ENCODE measurements at regions not wholly inside any gene's neighbourhood (a gene's known extent, or its start where the extent isn't known, plus 50 kb on each side); places are given as distances from the start of the nearest gene placed in this dataset.

GRCh38 chr9:80948066-80948465 is 741.3 kb downstream of the TLE1 start (continued):
- TF ChIP-seq ZNF407 (IDR thresholded peaks at IDR 0.05; ENCODE audit: low read depth) (no peak), U2AF2 (optimal IDR thresholded peaks at IDR 0.05; ENCODE audit: low read depth, low read length) (no peak)
